Jurkat, Clone E6-1 (cell line): ENCODE measurements at regions not wholly inside any gene's neighbourhood (a gene's known extent, or its start where the extent isn't known, plus 50 kb on each side); places are given as distances from the start of the nearest gene placed in this dataset.

Source experiments
- DNase-seq: peaks from one replicate; pipeline ENCODE4 v3.0.0-alpha.2; 2011; ENCODE audit warnings: low read depth, low spot score
- H3K4me3 ChIP-seq: 2 replicates; pipeline ENCODE4 v1.5.1; 2011; ENCODE audit warnings: mild to moderate bottlenecking, low read length, control low read depth, moderate library complexity

GRCh38 chr5:155833287-155833686, 493.7 kb upstream of the SGCD start:
- DNase-seq = peak; percentile 3
- H3K4me3 ChIP-seq = no peak overlapping the region

GRCh38 chr5:155834271-155834975, 492.5 kb upstream of the SGCD start:
- H3K4me3 ChIP-seq = no peak overlapping the region
- DNase-seq = no peak

GRCh38 chr5:155836089-155836803, 490.7 kb upstream of the SGCD start:
- DNase-seq = no peak
- H3K4me3 ChIP-seq = no peak overlapping the region

GRCh38 chr5:155838394-155838793, 488.6 kb upstream of the SGCD start:
- H3K4me3 ChIP-seq = no peak overlapping the region
- DNase-seq = no peak

- peak; percentile 67 for DNase-seq
- H3K4me3 ChIP-seq = no peak overlapping the region
These were observed 487.5 kb upstream of the SGCD start for GRCh38 chr5:155839251-155840037.

GRCh38 chr5:155844542-155844941, 482.4 kb upstream of the SGCD start:
- no peak for DNase-seq
- no peak overlapping the region for H3K4me3 ChIP-seq

GRCh38 chr5:155850370-155850769, 476.6 kb upstream of the SGCD start:
- no peak for DNase-seq
- no peak overlapping the region for H3K4me3 ChIP-seq

GRCh38 chr5:155866971-155867370, 460.0 kb upstream of the SGCD start:
- no peak overlapping the region for H3K4me3 ChIP-seq
- DNase-seq = no peak

GRCh38 chr5:155867522-155868088, 459.4 kb upstream of the SGCD start:
- H3K4me3 ChIP-seq = no peak overlapping the region
- no peak for DNase-seq

GRCh38 chr5:155870636-155871035, 456.3 kb upstream of the SGCD start:
- no peak for DNase-seq
- H3K4me3 ChIP-seq = no peak overlapping the region

GRCh38 chr5:155871623-155872022, 455.3 kb upstream of the SGCD start:
- no peak for DNase-seq
- no peak overlapping the region for H3K4me3 ChIP-seq

GRCh38 chr5:155872629-155873220, 454.2 kb upstream of the SGCD start:
- H3K4me3 ChIP-seq = no peak overlapping the region

GRCh38 chr5:155878991-155879575, 447.9 kb upstream of the SGCD start:
- no peak overlapping the region for H3K4me3 ChIP-seq
- DNase-seq = no peak

More at GRCh38 chr5:155872629-155873220, 454.2 kb upstream of the SGCD start:
- DNase-seq = no peak

- no peak overlapping the region for H3K4me3 ChIP-seq
- DNase-seq = no peak
These were observed 442.9 kb upstream of the SGCD start for GRCh38 chr5:155884041-155884440.

- DNase-seq = peak; percentile 15
- H3K4me3 ChIP-seq = no peak overlapping the region
These were observed 441.8 kb upstream of the SGCD start for GRCh38 chr5:155885199-155885598.

GRCh38 chr5:155886311-155887031, 440.5 kb upstream of the SGCD start:
- H3K4me3 ChIP-seq = no peak overlapping the region
- no peak for DNase-seq

GRCh38 chr5:155895484-155895883, 431.5 kb upstream of the SGCD start:
- no peak for DNase-seq
- no peak overlapping the region for H3K4me3 ChIP-seq

- H3K4me3 ChIP-seq = no peak overlapping the region
These were observed 429.2 kb upstream of the SGCD start for GRCh38 chr5:155897761-155898160.

More at GRCh38 chr5:155897761-155898160, 429.2 kb upstream of the SGCD start:
- DNase-seq = no peak
